ENCODE measurements at regions not wholly inside any gene's neighbourhood (a gene's known extent, or its start where the extent isn't known, plus 50 kb on each side); places are given as distances from the start of the nearest gene placed in this dataset.

DNA sequence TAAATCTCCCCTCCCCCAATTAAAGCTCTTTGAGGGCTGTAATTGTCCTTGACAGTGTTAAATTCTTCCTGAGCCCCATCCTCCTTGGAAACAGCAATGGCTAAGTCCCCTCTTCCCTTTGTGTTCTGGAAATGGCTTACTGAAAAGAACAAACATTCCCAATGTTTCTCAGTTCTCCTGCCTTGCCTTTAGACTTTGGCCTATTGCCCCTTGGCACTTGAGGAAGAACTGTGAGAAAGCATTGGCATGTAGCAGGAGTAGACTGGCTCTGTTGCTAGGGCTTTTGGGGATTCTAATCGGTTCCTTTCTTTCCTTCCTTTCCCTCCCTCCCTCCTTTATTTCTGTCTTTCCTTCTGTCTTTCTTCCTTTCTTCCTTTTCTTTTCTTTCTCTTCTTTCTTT is 463.3 kb upstream of the PODXL start (continued):
- no peak for TF ChIP-seq CREBBP (IDR thresholded peaks at IDR 0.05; ENCODE audit: low read depth, low read length)
- TF ChIP-seq, protein P1, sequence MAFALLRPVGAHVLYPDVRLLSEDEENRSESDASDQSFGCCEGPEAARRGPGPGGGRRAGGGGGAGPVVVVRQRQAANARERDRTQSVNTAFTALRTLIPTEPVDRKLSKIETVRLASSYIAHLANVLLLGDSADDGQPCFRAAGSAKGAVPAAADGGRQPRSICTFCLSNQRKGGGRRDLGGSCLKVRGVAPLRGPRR (CRISPR knock-in tag; IDR thresholded peaks at IDR 0.05) = no peak
- TF ChIP-seq, protein P2, sequence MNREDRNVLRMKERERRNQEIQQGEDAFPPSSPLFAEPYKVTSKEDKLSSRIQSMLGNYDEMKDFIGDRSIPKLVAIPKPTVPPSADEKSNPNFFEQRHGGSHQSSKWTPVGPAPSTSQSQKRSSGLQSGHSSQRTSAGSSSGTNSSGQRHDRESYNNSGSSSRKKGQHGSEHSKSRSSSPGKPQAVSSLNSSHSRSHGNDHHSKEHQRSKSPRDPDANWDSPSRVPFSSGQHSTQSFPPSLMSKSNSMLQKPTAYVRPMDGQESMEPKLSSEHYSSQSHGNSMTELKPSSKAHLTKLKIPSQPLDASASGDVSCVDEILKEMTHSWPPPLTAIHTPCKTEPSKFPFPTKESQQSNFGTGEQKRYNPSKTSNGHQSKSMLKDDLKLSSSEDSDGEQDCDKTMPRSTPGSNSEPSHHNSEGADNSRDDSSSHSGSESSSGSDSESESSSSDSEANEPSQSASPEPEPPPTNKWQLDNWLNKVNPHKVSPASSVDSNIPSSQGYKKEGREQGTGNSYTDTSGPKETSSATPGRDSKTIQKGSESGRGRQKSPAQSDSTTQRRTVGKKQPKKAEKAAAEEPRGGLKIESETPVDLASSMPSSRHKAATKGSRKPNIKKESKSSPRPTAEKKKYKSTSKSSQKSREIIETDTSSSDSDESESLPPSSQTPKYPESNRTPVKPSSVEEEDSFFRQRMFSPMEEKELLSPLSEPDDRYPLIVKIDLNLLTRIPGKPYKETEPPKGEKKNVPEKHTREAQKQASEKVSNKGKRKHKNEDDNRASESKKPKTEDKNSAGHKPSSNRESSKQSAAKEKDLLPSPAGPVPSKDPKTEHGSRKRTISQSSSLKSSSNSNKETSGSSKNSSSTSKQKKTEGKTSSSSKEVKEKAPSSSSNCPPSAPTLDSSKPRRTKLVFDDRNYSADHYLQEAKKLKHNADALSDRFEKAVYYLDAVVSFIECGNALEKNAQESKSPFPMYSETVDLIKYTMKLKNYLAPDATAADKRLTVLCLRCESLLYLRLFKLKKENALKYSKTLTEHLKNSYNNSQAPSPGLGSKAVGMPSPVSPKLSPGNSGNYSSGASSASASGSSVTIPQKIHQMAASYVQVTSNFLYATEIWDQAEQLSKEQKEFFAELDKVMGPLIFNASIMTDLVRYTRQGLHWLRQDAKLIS (CRISPR knock-in tag; IDR thresholded peaks at IDR 0.05) = no peak
- no peak for TF ChIP-seq KDM1A (IDR thresholded peaks at IDR 0.05)
- TF ChIP-seq NCOA1 (IDR thresholded peaks at IDR 0.05; ENCODE audit: low read depth) = no peak
- TF ChIP-seq ETV5 (CRISPR knock-in tag; IDR thresholded peaks at IDR 0.05; ENCODE audit: low read depth) = no peak
- TF ChIP-seq BCL6 (CRISPR knock-in tag; IDR thresholded peaks at IDR 0.05) = no peak
- no peak for TF ChIP-seq ZNF79 (CRISPR knock-in tag; IDR thresholded peaks at IDR 0.05; ENCODE audit: low read depth)

- Histone ChIP-seq H3K36me3 (ENCODE audit: control insufficient read depth, insufficient read depth, low read length) (no peaks in the 10 kb centered on the region), H3K27me3 (ENCODE audit: control insufficient read depth in 2 of 2, insufficient read depth in 2 of 2, low read length in 2 of 2) (no peaks in the 10 kb centered on the region), H3K27ac (ENCODE audit: extremely low read depth, low read depth, low read length) (no peak overlapping the region), H3K79me2 (ENCODE audit: control insufficient read depth, insufficient read depth, low read length) (no peaks in the 10 kb centered on the region), H2AFZ (ENCODE audit: low read depth, low read length) (no peak overlapping the region), H3K4me3 (no peak overlapping the region), H3K9ac (ENCODE audit: insufficient read depth in 1 of 2, low read depth in 2 of 2, low read length in 2 of 2) (no peak overlapping the region), H3K4me2 (ENCODE audit: insufficient read depth, low read length) (no peak overlapping the region), H3K9me3 (replicated peaks; ENCODE audit: control insufficient read depth, insufficient read depth, low read depth, low read length) (no peaks in the 10 kb centered on the region), H3K4me1 (replicated peaks in 1 of 2; ENCODE audit: control insufficient read depth in 2 of 2, insufficient read depth in 2 of 2, low read length in 2 of 2) (no peaks in the 10 kb centered on the region), H3K9me1 (ENCODE audit: control insufficient read depth, insufficient read depth, low read length) (no peaks in the 10 kb centered on the region), H4K20me1 (replicated peaks; ENCODE audit: control insufficient read depth, insufficient read depth, low read length) (no peaks in the 10 kb centered on the region)
- ATAC-seq (no peak), DNase-seq (ENCODE audit: extremely low read depth in 1 of 4, low spot score in 3 of 4) (no peak), FAIRE-seq (no peak)
- in situ Hi-C loops (cut with MboI) = no loop called here
- BruUV-seq (replicated peaks) = no TSS peak
- ChIA-PET CTCF (ENCODE audit: low intra/inter-chr PET ratio) (no interaction called here), POLR2A (no interaction called here)
- intact Hi-C loops (cut with micrococcal nuclease) = no loop called here
- WGBS (ENCODE audit: insufficient coverage, low coverage, missing lambda C conversion rate) = 0% methylated on average over 4 of the region's 4 CpGs
- TF ChIP-seq FOXA1 (IDR thresholded peaks at IDR 0.05; ENCODE audit: borderline replicate concordance) (no peak), RNF2 (IDR thresholded peaks at IDR 0.05) (no peak), ZNF766 (CRISPR knock-in tag; conservative IDR thresholded peaks at IDR 0.05) (no peak), KDM2B (CRISPR knock-in tag; IDR thresholded peaks at IDR 0.05) (no peak), NFYB (IDR thresholded peaks at IDR 0.05; ENCODE audit: extremely low read depth, insufficient read length) (no peak), MXI1 (IDR thresholded peaks at IDR 0.05; ENCODE audit: low read depth, low read length) (no peak), NFATC3 (IDR thresholded peaks at IDR 0.05) (no peak), JUND (IDR thresholded peaks at IDR 0.05; ENCODE audit: borderline replicate concordance, low read depth, low read length) (no peak), JUND (tag; IDR thresholded peaks at IDR 0.05; ENCODE audit: borderline replicate concordance, low read depth, low read length) (no peak), DIDO1 (tag; IDR thresholded peaks at IDR 0.05; ENCODE audit: low read depth) (no peak), ZNF146 (CRISPR knock-in tag; IDR thresholded peaks at IDR 0.05; ENCODE audit: unreplicated experiment) (no peak)
- TF ChIP-seq, protein P1 (CRISPR knock-in tag; IDR thresholded peaks at IDR 0.05) = no peak
These were observed 453.4 kb upstream of the PODXL start for GRCh38 chr7:132009778-132010177.
